H54 (cell line): ENCODE measurements at regions not wholly inside any gene's neighbourhood (a gene's known extent, or its start where the extent isn't known, plus 50 kb on each side); places are given as distances from the start of the nearest gene placed in this dataset.
A peak's percentile ranks its signal among the peaks of the same experiment; 100 is the strongest.
"Not testable (repeated sequence)": the region's sequence is repeated elsewhere in the genome, so short reads cannot be mapped to it uniquely, and the experiment has no call there.

Experiments used
- DNase-seq: peaks from one replicate; pipeline ENCODE4 v3.0.0; 2011; ENCODE audit warnings: low spot score, mixed read lengths; ENCODE audit not compliant: insufficient read length
- FAIRE-seq: peaks from 3 replicates; lab custom pipeline; 2011; peaks lifted over from hg19 to GRCh38; lab: Jason Lieb, UNC
- POLR2A ChIP-seq: IDR thresholded peaks from 2 replicates; pipeline ENCODE4 v1.6.1; 2011; ENCODE audit warnings: low read depth, mild to moderate bottlenecking, low read length

- FAIRE-seq (no peak), DNase-seq (peak; percentile 32)
- no peak for TF ChIP-seq POLR2A
These were observed 53.8 kb upstream of the GSC start for GRCh38 chr14:94823556-94824341.

GRCh38 chr14:94821705-94822104 lies 51.8 kb upstream of the GSC start:
- TF ChIP-seq POLR2A = no peak
- FAIRE-seq (no peak), DNase-seq (no peak)

GRCh38 chr14:94820932-94821331 lies 51.0 kb upstream of the GSC start:
- not testable (repeated sequence) for DNase-seq, FAIRE-seq
